Neural cell (in vitro differentiated cells): ENCODE measurements at regions not wholly inside any gene's neighbourhood (a gene's known extent, or its start where the extent isn't known, plus 50 kb on each side); places are given as distances from the start of the nearest gene placed in this dataset.

Experiments used
- CTCF ChIP-seq: fragments of 450-650 bp; IDR thresholded peaks from 2 replicates; pipeline ENCODE4 v1.5.1; 2014; ENCODE audit warnings: antibody characterized with exemption, mild to moderate bottlenecking, moderate library complexity; ENCODE audit not compliant: poor library complexity, severe bottlenecking
- EP300 ChIP-seq: fragments of 450-650 bp; conservative IDR thresholded peaks from 2 replicates; pipeline ENCODE4 v1.6.1; 2014; ENCODE audit warnings: antibody characterized with exemption, mild to moderate bottlenecking, moderate library complexity; ENCODE audit not compliant: poor library complexity, severe bottlenecking
- SMC3 ChIP-seq: fragments of 450-650 bp; conservative IDR thresholded peaks from 2 replicates; pipeline ENCODE4 v1.6.1; 2014; ENCODE audit warnings: antibody characterized with exemption, mild to moderate bottlenecking, moderate library complexity; ENCODE audit not compliant: poor library complexity
- TAF1 ChIP-seq: IDR thresholded peaks from 2 replicates; pipeline ENCODE4 v1.6.1; 2012; ENCODE audit warnings: low read depth

- TF ChIP-seq CTCF: no peak
- no peak for TF ChIP-seq SMC3
- TF ChIP-seq EP300: no peak
- TF ChIP-seq TAF1: no peak
Observed at GRCh38 chr2:210965472-210965871, 409.1 kb downstream of the CPS1 start.
